DOHH2 (cell line): ENCODE measurements at regions not wholly inside any gene's neighbourhood (a gene's known extent, or its start where the extent isn't known, plus 50 kb on each side); places are given as distances from the start of the nearest gene placed in this dataset.

Experiments
- H3F3A ChIP-seq: fragments of 200-600 bp; sonication (generic), shearing (Covaris generic); 2 replicates; pipeline ENCODE4 v1.6.0; 2016; ENCODE audit warnings: antibody characterized with exemption, mild to moderate bottlenecking; ENCODE audit not compliant: control insufficient read depth, insufficient read depth
- H3K27ac ChIP-seq: fragments of 200-600 bp; sonication (generic); 2 replicates; pipeline ENCODE4 v1.5.1; 2014; ENCODE audit warnings: low read depth, mild to moderate bottlenecking, low read length, moderate library complexity
- H3K27me3 ChIP-seq: fragments of 200-600 bp; sonication (generic); 2 replicates; pipeline ENCODE4 v1.6.1; 2014; ENCODE audit warnings: mild to moderate bottlenecking, low read length, mixed read lengths; ENCODE audit not compliant: control insufficient read depth
- H3K36me3 ChIP-seq: fragments of 200-600 bp; sonication (generic); 2 replicates; pipeline ENCODE4 v1.6.1; 2014; ENCODE audit warnings: mild to moderate bottlenecking, low read length, moderate library complexity, mixed read lengths; ENCODE audit not compliant: control insufficient read depth
- H3K4me1 ChIP-seq: fragments of 200-600 bp; sonication (generic); 2 replicates; pipeline ENCODE4 v1.6.1; 2014; ENCODE audit warnings: mild to moderate bottlenecking, low read length, mixed read lengths; ENCODE audit not compliant: control insufficient read depth
- H3K4me2 ChIP-seq: fragments of 200-600 bp; sonication (generic); 2 replicates; pipeline ENCODE4 v1.6.0; 2014; ENCODE audit warnings: mild to moderate bottlenecking, low read length, moderate library complexity
- H3K4me3 ChIP-seq: fragments of 200-600 bp; sonication (generic); 2 replicates; pipeline ENCODE4 v1.5.1; 2014; ENCODE audit warnings: mild to moderate bottlenecking, low read length, mixed read lengths
- H3K79me2 ChIP-seq: fragments of 200-600 bp; sonication (generic); 2 replicates; pipeline ENCODE4 v1.6.1; 2014; ENCODE audit warnings: mild to moderate bottlenecking, low read length, mixed read lengths; ENCODE audit not compliant: control insufficient read depth
- H3K9me2 ChIP-seq: fragments of 200-600 bp; sonication (generic); replicated peaks from 2 replicates; pipeline ENCODE4 v1.6.1; 2014; ENCODE audit warnings: mild to moderate bottlenecking, low read length, mixed read lengths; ENCODE audit not compliant: control insufficient read depth
- H3K9me3 ChIP-seq: fragments of 200-600 bp; sonication (generic); 2 replicates; pipeline ENCODE4 v1.6.1; 2014; ENCODE audit warnings: antibody characterized with exemption, low read length, mixed read lengths; ENCODE audit not compliant: control insufficient read depth, insufficient read depth
- H4K20me1 ChIP-seq: fragments of 200-600 bp; sonication (generic); 2 replicates; pipeline ENCODE4 v1.6.0; 2014; ENCODE audit warnings: low read depth, mild to moderate bottlenecking, antibody characterized with exemption, low read length, moderate library complexity; ENCODE audit not compliant: control insufficient read depth, insufficient read depth
- EZH2phosphoT487 ChIP-seq: fragments of 200-600 bp; sonication (generic); IDR thresholded peaks from 2 replicates; pipeline ENCODE4 v1.6.1; 2017; ENCODE audit warnings: borderline replicate concordance, mild to moderate bottlenecking, antibody characterized with exemption, low read length, moderate library complexity, mixed read lengths
- TF ChIP-seq, protein P1 (sequence below): fragments of 200-600 bp; sonication (generic); IDR thresholded peaks from one replicate; pipeline ENCODE4 v1.5.1; 2014; ENCODE audit warnings: antibody characterized with exemption, mild to moderate bottlenecking, low read depth, low read length; ENCODE audit not compliant: poor library complexity, severe bottlenecking

- Histone ChIP-seq H3K9me2 (no peaks in the 10 kb centered on the region), H3K4me2 (no peak overlapping the region), H3K27me3 (no peaks in the 10 kb centered on the region), H3K4me1 (no peaks in the 10 kb centered on the region), H3K79me2 (no peaks in the 10 kb centered on the region), H3K36me3 (no peaks in the 10 kb centered on the region), H3K9me3 (no peaks in the 10 kb centered on the region), H3K4me3 (no peak overlapping the region), H3K27ac (no peak overlapping the region), H4K20me1 (no peaks in the 10 kb centered on the region), H3F3A (no peaks in the 10 kb centered on the region)
- no peak for TF ChIP-seq EZH2phosphoT487
These were observed 56.4 kb downstream of the RTP5 start for GRCh38 chr2:241925821-241926441.

DNA sequence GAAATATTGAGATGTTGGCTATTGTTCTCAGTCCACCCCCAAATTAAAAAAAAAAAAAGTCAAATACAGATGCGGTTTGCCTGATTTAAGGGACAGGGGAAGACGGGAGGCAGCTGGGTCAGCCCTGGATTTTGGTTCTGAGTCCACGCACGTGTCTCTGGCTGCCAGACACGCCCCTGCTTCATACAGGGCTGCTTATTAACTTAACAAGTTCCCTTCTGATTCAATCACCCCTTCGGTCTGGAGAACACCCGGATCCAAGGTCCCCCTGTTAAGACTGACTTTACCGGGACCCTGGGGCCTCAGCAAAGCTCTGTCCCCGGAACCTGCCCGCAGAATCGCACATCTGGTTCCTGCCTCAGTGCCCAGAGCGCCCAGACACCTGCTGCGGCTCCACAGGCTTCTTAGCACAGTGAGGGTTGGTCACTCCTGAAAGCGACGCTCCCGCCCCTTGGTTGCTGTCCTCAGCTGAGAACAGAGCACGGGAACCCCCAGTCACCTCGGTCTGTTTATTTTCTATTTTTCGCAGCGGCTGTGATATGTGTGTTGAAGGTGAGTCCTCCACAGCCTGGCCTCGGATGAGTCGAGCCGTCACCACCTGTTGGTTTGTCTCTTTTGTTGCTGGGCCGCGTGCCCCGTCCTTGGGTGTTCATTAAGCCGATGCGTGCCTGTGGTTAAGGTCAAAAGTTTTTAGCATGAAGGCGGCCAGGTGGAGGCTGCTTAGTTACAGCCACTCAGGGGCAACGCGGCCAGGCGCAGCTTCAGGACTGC is 57.2 kb downstream of the RTP5 start:
- Histone ChIP-seq H3K27me3 (no peaks in the 10 kb centered on the region), H3K9me3 (no peaks in the 10 kb centered on the region), H3K4me2 (no peak overlapping the region), H3K4me3 (no peak overlapping the region), H3K36me3 (no peaks in the 10 kb centered on the region), H3F3A (no peaks in the 10 kb centered on the region), H3K27ac (no peak overlapping the region), H3K9me2 (no peaks in the 10 kb centered on the region), H3K79me2 (no peaks in the 10 kb centered on the region), H3K4me1 (no peaks in the 10 kb centered on the region), H4K20me1 (no peaks in the 10 kb centered on the region)
- TF ChIP-seq EZH2phosphoT487: no peak
- TF ChIP-seq, protein P1, sequence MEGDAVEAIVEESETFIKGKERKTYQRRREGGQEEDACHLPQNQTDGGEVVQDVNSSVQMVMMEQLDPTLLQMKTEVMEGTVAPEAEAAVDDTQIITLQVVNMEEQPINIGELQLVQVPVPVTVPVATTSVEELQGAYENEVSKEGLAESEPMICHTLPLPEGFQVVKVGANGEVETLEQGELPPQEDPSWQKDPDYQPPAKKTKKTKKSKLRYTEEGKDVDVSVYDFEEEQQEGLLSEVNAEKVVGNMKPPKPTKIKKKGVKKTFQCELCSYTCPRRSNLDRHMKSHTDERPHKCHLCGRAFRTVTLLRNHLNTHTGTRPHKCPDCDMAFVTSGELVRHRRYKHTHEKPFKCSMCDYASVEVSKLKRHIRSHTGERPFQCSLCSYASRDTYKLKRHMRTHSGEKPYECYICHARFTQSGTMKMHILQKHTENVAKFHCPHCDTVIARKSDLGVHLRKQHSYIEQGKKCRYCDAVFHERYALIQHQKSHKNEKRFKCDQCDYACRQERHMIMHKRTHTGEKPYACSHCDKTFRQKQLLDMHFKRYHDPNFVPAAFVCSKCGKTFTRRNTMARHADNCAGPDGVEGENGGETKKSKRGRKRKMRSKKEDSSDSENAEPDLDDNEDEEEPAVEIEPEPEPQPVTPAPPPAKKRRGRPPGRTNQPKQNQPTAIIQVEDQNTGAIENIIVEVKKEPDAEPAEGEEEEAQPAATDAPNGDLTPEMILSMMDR: no peak

DNA sequence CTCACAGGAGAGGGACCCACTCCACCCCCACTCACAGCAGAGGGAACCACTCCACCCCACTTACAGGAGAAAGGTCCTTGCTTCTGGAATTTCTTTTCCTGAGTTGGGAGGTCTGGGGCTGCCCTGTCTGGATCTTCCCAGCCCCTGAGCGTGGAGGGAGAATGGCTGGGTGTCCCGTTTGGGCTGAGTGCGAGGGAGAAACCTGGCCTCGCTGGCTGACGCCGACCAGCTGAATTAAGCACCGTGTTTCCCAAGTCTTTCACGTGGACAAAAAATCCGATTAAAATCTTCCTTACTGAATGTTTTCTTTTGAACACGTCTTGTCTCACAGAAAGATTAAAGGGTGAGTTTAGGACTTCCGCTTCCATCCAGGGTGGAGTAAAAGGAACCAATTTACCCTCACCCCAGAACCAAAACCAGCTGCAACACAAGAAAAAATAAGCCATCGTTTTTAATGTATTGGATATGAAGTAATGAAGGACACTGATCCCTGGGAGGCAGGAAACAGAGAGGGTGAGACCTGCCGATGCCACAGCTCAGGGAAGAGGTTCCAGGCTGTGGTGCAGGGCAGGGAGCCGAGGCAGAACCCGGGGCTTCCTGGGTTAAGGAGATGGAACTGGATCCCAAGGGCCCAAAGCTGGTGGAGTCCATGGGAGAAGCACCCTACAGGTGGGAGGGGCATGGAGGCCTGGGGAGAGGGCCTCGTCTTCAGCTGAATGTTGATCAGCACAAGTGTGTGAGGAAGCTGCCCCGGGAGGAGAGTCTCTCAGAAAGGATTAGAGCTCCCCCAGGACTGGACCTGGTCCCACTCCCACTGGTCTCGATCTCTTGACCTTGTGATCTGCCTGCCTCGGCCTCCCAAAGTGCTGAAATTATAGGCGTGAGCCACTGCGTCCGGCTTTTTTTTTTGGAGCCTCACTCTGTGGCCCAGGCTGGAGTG is 60.3 kb downstream of the RTP5 start:
- TF ChIP-seq, protein P1: no peak
- TF ChIP-seq EZH2phosphoT487: no peak
- H4K20me1 ChIP-seq: no peaks in the 10 kb centered on the region
- H3K27me3 ChIP-seq: no peaks in the 10 kb centered on the region
- H3K4me1 ChIP-seq: no peaks in the 10 kb centered on the region
- no peaks in the 10 kb centered on the region for H3F3A ChIP-seq
- no peak overlapping the region for H3K4me2 ChIP-seq
- no peaks in the 10 kb centered on the region for H3K36me3 ChIP-seq
- no peaks in the 10 kb centered on the region for H3K79me2 ChIP-seq
- no peaks in the 10 kb centered on the region for H3K9me3 ChIP-seq
- no peaks in the 10 kb centered on the region for H3K9me2 ChIP-seq
- no peak overlapping the region for H3K27ac ChIP-seq
- no peak overlapping the region for H3K4me3 ChIP-seq
